ENCODE measurements at regions not wholly inside any gene's neighbourhood (a gene's known extent, or its start where the extent isn't known, plus 50 kb on each side); places are given as distances from the start of the nearest gene placed in this dataset.
A peak's percentile ranks its signal among the peaks of the same experiment; 100 is the strongest.

GRCh38 chr6:10196090-10196489 lies 218.8 kb downstream of the TFAP2A start:
- Histone ChIP-seq H3K4me3 (replicated peaks in 1 of 3; ENCODE audit: insufficient read depth in 1 of 3, low read depth in 2 of 3, low read length in 3 of 3) (no peak overlapping the region), H3K9me3 (ENCODE audit: low read length) (no peaks in the 10 kb centered on the region), H2AFZ (ENCODE audit: low read length) (no peak overlapping the region), H4K20me1 (ENCODE audit: insufficient read depth, low read length) (no peaks in the 10 kb centered on the region), H3K79me2 (ENCODE audit: insufficient read depth, low read length) (no peaks in the 10 kb centered on the region), H3K4me1 (ENCODE audit: insufficient read depth, low read length) (no peaks in the 10 kb centered on the region), H3K36me3 (replicated peaks in 1 of 2; ENCODE audit: control insufficient read depth in 1 of 2, insufficient read depth in 2 of 2, low read length in 2 of 2) (no peaks in the 10 kb centered on the region), H3K9ac (ENCODE audit: insufficient read depth, low read depth, low read length) (no peak overlapping the region), H3K4me2 (ENCODE audit: low read depth, low read length) (no peak overlapping the region), H3K27ac (ENCODE audit: extremely low read length, insufficient read depth, low read length) (no peak overlapping the region), H3K27me3 (ENCODE audit: control insufficient read depth in 1 of 2, insufficient read depth in 2 of 2, low read length in 2 of 2) (no peaks in the 10 kb centered on the region)
- POLR2A ChIA-PET, result no interaction called here
- TF ChIP-seq LBX2 (CRISPR knock-in tag; IDR thresholded peaks at IDR 0.05; ENCODE audit: borderline replicate concordance) (no peak), MNT (IDR thresholded peaks at IDR 0.05) (peak; percentile 68)
- CTCF ChIA-PET (ENCODE audit: low intra/inter-chr PET ratio, low total read pairs), result no interaction called here
- intact Hi-C loops (cut with micrococcal nuclease; ENCODE audit: unreplicated experiment), result no loop called here
- in situ Hi-C loops (cut with HindIII; ENCODE audit: extremely low pct_ligation_motif_present, low pct_unique_long_range_greater_than_20kb), result no loop called here
- FAIRE-seq (no peak), ATAC-seq (no peak), DNase-seq (ENCODE audit: low spot score) (no peak)
- WGBS (ENCODE audit: low lambda C conversion rate), result 2% methylated on average over 5 of the region's 5 CpGs
- no TSS peak for BruUV-seq (replicated peaks)

- DNase-seq (ENCODE audit: low spot score) (no peak), ATAC-seq (no peak), FAIRE-seq (no peak)
- Histone ChIP-seq H3K27ac (ENCODE audit: extremely low read length, insufficient read depth, low read length) (no peak overlapping the region), H3K9ac (ENCODE audit: insufficient read depth, low read depth, low read length) (no peak overlapping the region), H3K79me2 (ENCODE audit: insufficient read depth, low read length) (no peaks in the 10 kb centered on the region), H3K4me2 (ENCODE audit: low read depth, low read length) (no peak overlapping the region), H4K20me1 (ENCODE audit: insufficient read depth, low read length) (no peaks in the 10 kb centered on the region), H3K4me3 (replicated peaks in 1 of 3; ENCODE audit: insufficient read depth in 1 of 3, low read depth in 2 of 3, low read length in 3 of 3) (no peak overlapping the region), H3K27me3 (ENCODE audit: control insufficient read depth in 1 of 2, insufficient read depth in 2 of 2, low read length in 2 of 2) (no peaks in the 10 kb centered on the region), H3K4me1 (ENCODE audit: insufficient read depth, low read length) (no peaks in the 10 kb centered on the region), H3K36me3 (replicated peaks in 1 of 2; ENCODE audit: control insufficient read depth in 1 of 2, insufficient read depth in 2 of 2, low read length in 2 of 2) (no peaks in the 10 kb centered on the region), H3K9me3 (ENCODE audit: low read length) (no peaks in the 10 kb centered on the region), H2AFZ (ENCODE audit: low read length) (no peak overlapping the region)
- ChIA-PET CTCF (ENCODE audit: low intra/inter-chr PET ratio, low total read pairs) (no interaction called here), POLR2A (no interaction called here)
- intact Hi-C loops (cut with micrococcal nuclease; ENCODE audit: unreplicated experiment) (no loop called here), in situ Hi-C loops (cut with HindIII; ENCODE audit: extremely low pct_ligation_motif_present, low pct_unique_long_range_greater_than_20kb) (no loop called here)
- 40% methylated on average over 5 of the region's 5 CpGs for WGBS (ENCODE audit: low lambda C conversion rate)
- no TSS peak for BruUV-seq (replicated peaks)
- TF ChIP-seq SMYD3 (CRISPR knock-in tag; IDR thresholded peaks at IDR 0.05) (no peak), ZNF20 (CRISPR knock-in tag; IDR thresholded peaks at IDR 0.05) (no peak), ZFP36 (IDR thresholded peaks at IDR 0.05; ENCODE audit: borderline replicate concordance, low read depth, low read length, partially characterized antibody) (no peak), ARNT (IDR thresholded peaks at IDR 0.05) (no peak), ZNF703 (CRISPR knock-in tag; IDR thresholded peaks at IDR 0.05; ENCODE audit: borderline replicate concordance) (no peak), ZNF704 (CRISPR knock-in tag; IDR thresholded peaks at IDR 0.05; ENCODE audit: borderline replicate concordance) (no peak), ATF1 (CRISPR knock-in tag; IDR thresholded peaks at IDR 0.05) (no peak), STAT5B (CRISPR knock-in tag; IDR thresholded peaks at IDR 0.05) (no peak), TEAD2 (CRISPR knock-in tag; IDR thresholded peaks at IDR 0.05) (no peak), CHCHD3 (CRISPR knock-in tag; IDR thresholded peaks at IDR 0.05) (no peak), ZNF160 (CRISPR knock-in tag; IDR thresholded peaks at IDR 0.05) (no peak), ZNF784 (CRISPR knock-in tag; IDR thresholded peaks at IDR 0.05; ENCODE audit: borderline replicate concordance) (no peak), FOSL2 (CRISPR knock-in tag; IDR thresholded peaks at IDR 0.05) (no peak)
Measured at GRCh38 chr6:10194816-10195672, 219.8 kb downstream of the TFAP2A start.

Measured in HepG2 (cell line).